ENCODE measurements at regions not wholly inside any gene's neighbourhood (a gene's known extent, or its start where the extent isn't known, plus 50 kb on each side); places are given as distances from the start of the nearest gene placed in this dataset.

- DNase-seq, result no peak
- Histone ChIP-seq H3K4me1 (peaks cover 0 to 5% (median 0%) of the 10 kb centered on the region in 4 donors), H3K4me3 (no peak overlapping the region), H3K27ac (no peak overlapping the region), H3K27me3 (peaks cover 0 to 14% of the 10 kb centered on the region in 2 donors), H3K36me3 (no peaks in the 10 kb centered on the region), H3K9me3 (no peaks in the 10 kb centered on the region)
- TF ChIP-seq, protein P1, sequence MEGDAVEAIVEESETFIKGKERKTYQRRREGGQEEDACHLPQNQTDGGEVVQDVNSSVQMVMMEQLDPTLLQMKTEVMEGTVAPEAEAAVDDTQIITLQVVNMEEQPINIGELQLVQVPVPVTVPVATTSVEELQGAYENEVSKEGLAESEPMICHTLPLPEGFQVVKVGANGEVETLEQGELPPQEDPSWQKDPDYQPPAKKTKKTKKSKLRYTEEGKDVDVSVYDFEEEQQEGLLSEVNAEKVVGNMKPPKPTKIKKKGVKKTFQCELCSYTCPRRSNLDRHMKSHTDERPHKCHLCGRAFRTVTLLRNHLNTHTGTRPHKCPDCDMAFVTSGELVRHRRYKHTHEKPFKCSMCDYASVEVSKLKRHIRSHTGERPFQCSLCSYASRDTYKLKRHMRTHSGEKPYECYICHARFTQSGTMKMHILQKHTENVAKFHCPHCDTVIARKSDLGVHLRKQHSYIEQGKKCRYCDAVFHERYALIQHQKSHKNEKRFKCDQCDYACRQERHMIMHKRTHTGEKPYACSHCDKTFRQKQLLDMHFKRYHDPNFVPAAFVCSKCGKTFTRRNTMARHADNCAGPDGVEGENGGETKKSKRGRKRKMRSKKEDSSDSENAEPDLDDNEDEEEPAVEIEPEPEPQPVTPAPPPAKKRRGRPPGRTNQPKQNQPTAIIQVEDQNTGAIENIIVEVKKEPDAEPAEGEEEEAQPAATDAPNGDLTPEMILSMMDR (IDR thresholded peaks at IDR 0.05), result no peak
- intact Hi-C loops (cut with DNase I; ENCODE audit: low total_unique reads), result loop anchor here (10.0 kb wide), 1 partner anchor 113 kb away; no protein-coding TSS in a partner anchor
Measured at GRCh38 chr10:2921956-2922680, 145.2 kb upstream of the PFKP start.

DNA sequence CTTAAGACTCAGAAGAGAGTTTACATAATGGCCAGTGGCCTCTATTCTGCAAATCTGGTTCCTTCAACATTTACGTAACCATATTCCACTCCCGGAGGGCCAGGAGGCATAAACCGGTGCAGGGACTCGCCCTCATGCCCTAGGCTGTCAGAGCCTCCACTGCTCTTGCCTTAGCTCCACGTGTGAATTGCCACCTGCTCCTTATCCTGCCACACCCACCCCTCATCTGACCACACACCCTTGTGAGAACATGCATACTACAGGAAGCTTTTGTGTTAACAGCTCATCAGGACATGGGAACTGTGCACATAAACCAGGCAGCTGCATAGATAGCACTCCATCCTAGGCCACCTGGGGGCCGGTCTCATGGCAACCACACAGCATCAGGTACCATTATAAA lies 146.7 kb upstream of the PFKP start:
- intact Hi-C loops (cut with DNase I; ENCODE audit: low total_unique reads), result loop anchor here (10.0 kb wide), 1 partner anchor 114 kb away; no protein-coding TSS in a partner anchor
- DNase-seq, result no peak

DNA sequence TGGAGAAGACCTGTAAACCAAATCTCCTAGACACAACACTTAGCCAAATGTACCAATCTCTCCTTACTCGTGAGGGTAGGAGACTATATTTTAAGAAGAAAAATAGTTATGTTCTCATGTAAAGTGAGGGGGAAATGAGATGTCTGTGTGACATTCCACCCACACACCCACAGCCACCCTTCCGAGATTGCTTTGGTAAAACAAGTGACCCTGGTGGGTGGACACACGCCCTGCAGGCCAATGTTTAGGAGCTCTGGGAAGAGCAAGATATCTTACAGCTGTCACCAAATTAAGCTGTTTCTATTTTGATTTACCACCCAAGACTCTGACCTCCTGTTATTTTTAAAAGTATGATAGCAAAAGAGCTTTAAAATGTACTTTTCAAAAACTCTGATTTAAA lies 147.2 kb upstream of the PFKP start:
- DNase-seq, result no peak

More for the DNA sequence above, 146.7 kb upstream of the PFKP start:
- TF ChIP-seq, protein P1 (IDR thresholded peaks at IDR 0.05), result no peak
- H3K27me3 ChIP-seq, result peaks cover 0 to 20% of the 10 kb centered on the region in 2 donors
- H3K4me1 ChIP-seq, result peaks cover 0 to under 1% (median 0%) of the 10 kb centered on the region in 4 donors
- H3K9me3 ChIP-seq, result no peaks in the 10 kb centered on the region
- no peak overlapping the region for H3K4me3 ChIP-seq
- H3K36me3 ChIP-seq, result no peaks in the 10 kb centered on the region
- H3K27ac ChIP-seq, result no peak overlapping the region

DNA sequence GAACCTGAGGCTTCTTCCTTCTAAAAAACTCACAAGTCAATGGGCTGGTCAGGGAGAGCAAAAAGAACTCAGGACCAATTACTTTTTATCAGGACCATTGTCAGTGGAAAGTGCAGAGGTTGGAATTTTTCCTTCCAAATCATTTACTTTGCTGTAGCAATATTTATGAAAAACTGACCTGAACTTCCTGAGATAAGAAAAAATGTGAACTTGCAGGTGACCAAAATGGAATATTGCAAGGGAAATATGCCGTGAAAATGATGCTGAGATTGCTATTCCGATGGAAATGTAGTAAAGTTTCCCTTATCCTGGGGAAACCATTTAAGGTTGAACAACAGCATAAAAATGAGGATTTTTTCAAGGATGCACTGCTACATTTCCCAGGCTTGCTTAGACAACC lies 148.3 kb upstream of the PFKP start:
- Histone ChIP-seq H3K4me1 (no peaks in the 10 kb centered on the region), H3K36me3 (no peaks in the 10 kb centered on the region), H3K27me3 (peaks cover 0 to 25% of the 10 kb centered on the region in 2 donors), H3K4me3 (no peak overlapping the region), H3K9me3 (no peaks in the 10 kb centered on the region), H3K27ac (no peak overlapping the region)
- TF ChIP-seq, protein P1 (IDR thresholded peaks at IDR 0.05), result no peak
- intact Hi-C loops (cut with DNase I; ENCODE audit: low total_unique reads), result no loop called here
- DNase-seq, result no peak

More for the DNA sequence above, 147.2 kb upstream of the PFKP start:
- TF ChIP-seq, protein P1 (IDR thresholded peaks at IDR 0.05), result no peak
- H3K27me3 ChIP-seq, result peaks cover 0 to 25% of the 10 kb centered on the region in 2 donors
- H3K27ac ChIP-seq, result no peak overlapping the region
- no peak overlapping the region for H3K4me3 ChIP-seq
- no peaks in the 10 kb centered on the region for H3K36me3 ChIP-seq
- intact Hi-C loops (cut with DNase I; ENCODE audit: low total_unique reads), result loop anchor here (10.0 kb wide), 1 partner anchor 115 kb away; no protein-coding TSS in a partner anchor
- no peaks in the 10 kb centered on the region for H3K9me3 ChIP-seq
- no peaks in the 10 kb centered on the region for H3K4me1 ChIP-seq

GRCh38 chr10:2918489-2918888 lies 148.9 kb upstream of the PFKP start:
- DNase-seq, result no peak
- H3K27me3 ChIP-seq, result peaks cover 0 to 20% of the 10 kb centered on the region in 2 donors

More at GRCh38 chr10:2918489-2918888, 148.9 kb upstream of the PFKP start:
- Histone ChIP-seq H3K4me3 (no peak overlapping the region), H3K9me3 (no peaks in the 10 kb centered on the region), H3K27ac (no peak overlapping the region), H3K36me3 (no peaks in the 10 kb centered on the region), H3K4me1 (no peaks in the 10 kb centered on the region)
- TF ChIP-seq, protein P1 (IDR thresholded peaks at IDR 0.05), result no peak
- intact Hi-C loops (cut with DNase I; ENCODE audit: low total_unique reads), result no loop called here

All from tibial artery (tissue), 4 donors.